Body of pancreas (tissue), 4 donors: ENCODE measurements at regions not wholly inside any gene's neighbourhood (a gene's known extent, or its start where the extent isn't known, plus 50 kb on each side); places are given as distances from the start of the nearest gene placed in this dataset.

Experiments
- ATAC-seq: fragments of 150-250 bp; one replicate; pipeline ENCODE4 v1.9.1; 2016
- DNase-seq, 4 donors: peaks; one replicate each; pipeline ENCODE4 v3.0.0-alpha.2; 2019
- H3K27ac ChIP-seq, 4 donors: fragments of 200-600 bp; sonication (generic); 1 replicate in 3 of 4; 2 replicates in 1 of 4; pipeline versions ENCODE4 v1.5.1 to v1.6.1; 2016 to 2019; ENCODE audit warnings: mild to moderate bottlenecking in 1 of 4, mixed read lengths in 1 of 4, moderate library complexity in 1 of 4
- H3K27me3 ChIP-seq, 2 donors: fragments of 200-600 bp; sonication (generic); one replicate each; pipeline ENCODE4 v1.6.0; 2016; ENCODE audit warnings: mild to moderate bottlenecking in 1 of 2
- H3K36me3 ChIP-seq, 2 donors: fragments of 200-600 bp; sonication (generic); replicated peaks in 1 of 2; 2 replicates each; pipeline ENCODE4 v1.5.1; 2016; ENCODE audit warnings: low read depth in 2 of 2; ENCODE audit not compliant: insufficient read depth in 1 of 2
- H3K4me1 ChIP-seq: fragments of 200-600 bp; sonication (generic); one replicate; pipeline ENCODE4 v1.6.0; 2016
- H3K4me3 ChIP-seq, 2 donors: fragments of 200-600 bp; sonication (generic); 1 replicate in 1 of 2; 2 replicates in 1 of 2; pipeline ENCODE4 v1.5.1; 2016 to 2019
- H3K9me3 ChIP-seq, 3 donors: fragments of 200-600 bp; sonication (generic); 1 replicate in 2 of 3; 2 replicates in 1 of 3; pipeline ENCODE4 v1.5.1; 2016
- POLR2A ChIP-seq, 3 donors: fragments of 450-650 bp; IDR thresholded peaks; one replicate each; pipeline ENCODE4 v1.6.1; 2016; ENCODE audit warnings: antibody characterized with exemption in 3 of 3, mild to moderate bottlenecking in 2 of 3
- WGBS, 2 donors: methylation state at CpG; one replicate each; pipeline ENCODE4 v1.1.5; 2017; 5-methylcytosine and 5-hydroxymethylcytosine counted together
- intact Hi-C: fragments of 100-400 bp; cut with DNase I; formaldehyde crosslinking; loops from one replicate; pipeline ENCODE4 v1.15.1; 2023
- TF ChIP-seq, protein P1 (sequence below), 7 experiments: fragments of 450-650 bp in 4 of 7; fragments of 200-600 bp in 3 of 7; sonication (generic) in 3 of 7; IDR thresholded peaks; one replicate each; pipeline ENCODE4 v1.5.1; 2016 to 2019; ENCODE audit warnings: antibody characterized with exemption in 7 of 7

DNA sequence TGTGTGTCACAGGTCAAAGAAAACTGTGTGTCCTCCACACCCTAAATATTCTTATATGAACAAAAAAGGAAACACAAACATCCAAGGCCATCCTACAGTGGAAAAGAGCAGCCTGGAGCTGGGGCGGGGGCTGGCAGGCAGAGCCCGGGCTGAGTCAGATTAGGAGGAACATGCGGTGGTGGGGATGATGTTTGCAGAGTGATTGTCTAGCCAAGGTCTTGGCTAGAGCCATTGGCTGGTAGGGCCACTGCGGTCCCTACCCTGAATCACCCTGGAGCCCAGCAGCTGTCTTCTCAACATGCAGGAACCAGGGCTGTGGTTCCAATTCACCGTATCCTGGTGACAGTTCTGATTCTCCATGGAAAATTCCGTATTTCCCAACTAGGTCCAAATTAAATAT is 439.5 kb downstream of the FGF9 start:
- intact Hi-C loops: no loop called here
- peaks cover 51% of the 10 kb centered on the region for H3K4me1 ChIP-seq
- DNase-seq (peak; percentile 76 to 82 (median 79)), ATAC-seq (peak; percentile 86)
- no peaks in the 10 kb centered on the region for H3K9me3 ChIP-seq
- 34 to 39% methylated on average over 5 to 6 of the region's 6 CpGs for WGBS, 2 donors
- H3K27me3 ChIP-seq: no peaks in the 10 kb centered on the region
- H3K4me3 ChIP-seq: no peak overlapping the region
- TF ChIP-seq, protein P1, sequence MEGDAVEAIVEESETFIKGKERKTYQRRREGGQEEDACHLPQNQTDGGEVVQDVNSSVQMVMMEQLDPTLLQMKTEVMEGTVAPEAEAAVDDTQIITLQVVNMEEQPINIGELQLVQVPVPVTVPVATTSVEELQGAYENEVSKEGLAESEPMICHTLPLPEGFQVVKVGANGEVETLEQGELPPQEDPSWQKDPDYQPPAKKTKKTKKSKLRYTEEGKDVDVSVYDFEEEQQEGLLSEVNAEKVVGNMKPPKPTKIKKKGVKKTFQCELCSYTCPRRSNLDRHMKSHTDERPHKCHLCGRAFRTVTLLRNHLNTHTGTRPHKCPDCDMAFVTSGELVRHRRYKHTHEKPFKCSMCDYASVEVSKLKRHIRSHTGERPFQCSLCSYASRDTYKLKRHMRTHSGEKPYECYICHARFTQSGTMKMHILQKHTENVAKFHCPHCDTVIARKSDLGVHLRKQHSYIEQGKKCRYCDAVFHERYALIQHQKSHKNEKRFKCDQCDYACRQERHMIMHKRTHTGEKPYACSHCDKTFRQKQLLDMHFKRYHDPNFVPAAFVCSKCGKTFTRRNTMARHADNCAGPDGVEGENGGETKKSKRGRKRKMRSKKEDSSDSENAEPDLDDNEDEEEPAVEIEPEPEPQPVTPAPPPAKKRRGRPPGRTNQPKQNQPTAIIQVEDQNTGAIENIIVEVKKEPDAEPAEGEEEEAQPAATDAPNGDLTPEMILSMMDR (IDR thresholded peaks at IDR 0.05): no peak
- no peak for TF ChIP-seq POLR2A (IDR thresholded peaks at IDR 0.05)
- no peaks in the 10 kb centered on the region for H3K36me3 ChIP-seq
- peak overlapping the region in 3 of 4 donors; percentile 7 to 59 (median 35) for H3K27ac ChIP-seq

GRCh38 chr13:22111152-22111783 is 440.4 kb downstream of the FGF9 start:
- Histone ChIP-seq H3K27ac (peak overlapping the region in 1 of 4 donors; percentile 59), H3K36me3 (no peaks in the 10 kb centered on the region), H3K4me1 (peaks cover 51% of the 10 kb centered on the region), H3K27me3 (no peaks in the 10 kb centered on the region), H3K9me3 (no peaks in the 10 kb centered on the region), H3K4me3 (no peak overlapping the region)
- 84 to 86% methylated on average over 8 of the region's 8 CpGs for WGBS, 2 donors
- intact Hi-C loops: no loop called here
- TF ChIP-seq, protein P1 (IDR thresholded peaks at IDR 0.05): no peak
- no peak for TF ChIP-seq POLR2A (IDR thresholded peaks at IDR 0.05)
- ATAC-seq (no peak), DNase-seq (no peak)

GRCh38 chr13:22111961-22112360 is 441.1 kb downstream of the FGF9 start:
- H3K9me3 ChIP-seq: no peaks in the 10 kb centered on the region
- intact Hi-C loops: no loop called here
- TF ChIP-seq, protein P1 (IDR thresholded peaks at IDR 0.05): no peak
- TF ChIP-seq POLR2A (IDR thresholded peaks at IDR 0.05): no peak
- H3K4me1 ChIP-seq: peaks cover 45% of the 10 kb centered on the region
- H3K27ac ChIP-seq: no peak overlapping the region
- no peaks in the 10 kb centered on the region for H3K36me3 ChIP-seq
- no peaks in the 10 kb centered on the region for H3K27me3 ChIP-seq
- no peak for DNase-seq
- no peak overlapping the region for H3K4me3 ChIP-seq
- WGBS, 2 donors: 89 to 91% methylated on average over 11 of the region's 11 CpGs
- no peak for ATAC-seq

GRCh38 chr13:22112956-22113745 is 442.3 kb downstream of the FGF9 start:
- Histone ChIP-seq H3K27me3 (no peaks in the 10 kb centered on the region), H3K36me3 (no peaks in the 10 kb centered on the region), H3K4me1 (peaks cover 33% of the 10 kb centered on the region), H3K4me3 (no peak overlapping the region), H3K27ac (no peak overlapping the region), H3K9me3 (no peaks in the 10 kb centered on the region)
- WGBS, 2 donors: 92 to 94% methylated on average over 11 of the region's 11 CpGs
- ATAC-seq: no peak
- DNase-seq: no peak
- no peak for TF ChIP-seq POLR2A (IDR thresholded peaks at IDR 0.05)
- TF ChIP-seq, protein P1 (IDR thresholded peaks at IDR 0.05): no peak
- intact Hi-C loops: no loop called here
